ENCODE measurements at regions not wholly inside any gene's neighbourhood (a gene's known extent, or its start where the extent isn't known, plus 50 kb on each side); places are given as distances from the start of the nearest gene placed in this dataset.

DNA sequence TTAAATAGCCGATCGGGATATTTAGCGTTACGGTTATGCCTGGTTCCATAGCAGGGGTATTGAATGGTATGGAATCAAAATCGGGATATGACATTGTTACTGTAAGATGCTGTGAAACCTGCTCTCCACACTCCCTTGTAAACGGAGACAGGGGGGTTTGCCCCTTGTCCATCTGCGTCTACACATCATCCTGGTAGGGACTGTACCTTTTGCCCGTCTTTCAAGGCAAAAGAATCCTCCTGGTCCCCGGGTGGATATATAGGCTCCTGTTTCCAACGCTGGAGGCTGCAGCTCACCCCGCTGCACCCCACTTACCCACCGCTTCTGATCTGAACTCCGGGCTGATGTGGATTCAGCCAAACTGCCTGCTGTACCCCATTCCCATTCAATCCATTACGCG is 189.1 kb downstream of the SHOX start:
- Histone ChIP-seq H3K27me3 (ENCODE audit: control insufficient read depth in 2 of 2, insufficient read depth in 2 of 2, low read length in 2 of 2) (no peaks in the 10 kb centered on the region), H2AFZ (ENCODE audit: low read depth, low read length) (no peak overlapping the region), H3K27ac (ENCODE audit: extremely low read depth, low read depth, low read length) (no peak overlapping the region), H3K9me3 (replicated peaks; ENCODE audit: control insufficient read depth, insufficient read depth, low read depth, low read length) (no peaks in the 10 kb centered on the region), H3K79me2 (ENCODE audit: control insufficient read depth, insufficient read depth, low read length) (no peaks in the 10 kb centered on the region), H3K4me3 (no peak overlapping the region), H3K4me1 (replicated peaks in 1 of 2; ENCODE audit: control insufficient read depth in 2 of 2, insufficient read depth in 2 of 2, low read length in 2 of 2) (no peaks in the 10 kb centered on the region), H3K9me1 (ENCODE audit: control insufficient read depth, insufficient read depth, low read length) (no peaks in the 10 kb centered on the region), H3K4me2 (ENCODE audit: insufficient read depth, low read length) (no peak overlapping the region), H3K36me3 (ENCODE audit: control insufficient read depth, insufficient read depth, low read length) (no peaks in the 10 kb centered on the region), H4K20me1 (replicated peaks; ENCODE audit: control insufficient read depth, insufficient read depth, low read length) (no peaks in the 10 kb centered on the region), H3K9ac (ENCODE audit: insufficient read depth in 1 of 2, low read depth in 2 of 2, low read length in 2 of 2) (no peak overlapping the region)
- FAIRE-seq (no peak), DNase-seq (ENCODE audit: extremely low read depth in 1 of 4, low spot score in 3 of 4) (no peak), ATAC-seq (no peak)
- ChIA-PET CTCF (ENCODE audit: low intra/inter-chr PET ratio) (no interaction called here), POLR2A (no interaction called here)
- 17% methylated on average over 13 of the region's 15 CpGs for WGBS (ENCODE audit: insufficient coverage, low coverage, missing lambda C conversion rate)
- intact Hi-C loops (cut with micrococcal nuclease), result no loop called here
- in situ Hi-C loops (cut with MboI), result no loop called here
- no TSS peak for BruUV-seq (replicated peaks)
- TF ChIP-seq ZNF644 (tag; IDR thresholded peaks at IDR 0.05; ENCODE audit: low read depth) (no peak), CBFA2T3 (IDR thresholded peaks at IDR 0.05) (no peak), OTX1 (CRISPR knock-in tag; IDR thresholded peaks at IDR 0.05) (no peak), ZBTB8A (IDR thresholded peaks at IDR 0.05; ENCODE audit: partially characterized antibody) (no peak), PYGO2 (tag; IDR thresholded peaks at IDR 0.05) (no peak), RBM39 (optimal IDR thresholded peaks at IDR 0.05; ENCODE audit: low read depth, low read length) (no peak)
- TF ChIP-seq, protein P1, sequence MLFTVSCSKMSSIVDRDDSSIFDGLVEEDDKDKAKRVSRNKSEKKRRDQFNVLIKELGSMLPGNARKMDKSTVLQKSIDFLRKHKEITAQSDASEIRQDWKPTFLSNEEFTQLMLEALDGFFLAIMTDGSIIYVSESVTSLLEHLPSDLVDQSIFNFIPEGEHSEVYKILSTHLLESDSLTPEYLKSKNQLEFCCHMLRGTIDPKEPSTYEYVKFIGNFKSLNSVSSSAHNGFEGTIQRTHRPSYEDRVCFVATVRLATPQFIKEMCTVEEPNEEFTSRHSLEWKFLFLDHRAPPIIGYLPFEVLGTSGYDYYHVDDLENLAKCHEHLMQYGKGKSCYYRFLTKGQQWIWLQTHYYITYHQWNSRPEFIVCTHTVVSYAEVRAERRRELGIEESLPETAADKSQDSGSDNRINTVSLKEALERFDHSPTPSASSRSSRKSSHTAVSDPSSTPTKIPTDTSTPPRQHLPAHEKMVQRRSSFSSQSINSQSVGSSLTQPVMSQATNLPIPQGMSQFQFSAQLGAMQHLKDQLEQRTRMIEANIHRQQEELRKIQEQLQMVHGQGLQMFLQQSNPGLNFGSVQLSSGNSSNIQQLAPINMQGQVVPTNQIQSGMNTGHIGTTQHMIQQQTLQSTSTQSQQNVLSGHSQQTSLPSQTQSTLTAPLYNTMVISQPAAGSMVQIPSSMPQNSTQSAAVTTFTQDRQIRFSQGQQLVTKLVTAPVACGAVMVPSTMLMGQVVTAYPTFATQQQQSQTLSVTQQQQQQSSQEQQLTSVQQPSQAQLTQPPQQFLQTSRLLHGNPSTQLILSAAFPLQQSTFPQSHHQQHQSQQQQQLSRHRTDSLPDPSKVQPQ (CRISPR knock-in tag; IDR thresholded peaks at IDR 0.05; ENCODE audit: borderline replicate concordance), result no peak
- TF ChIP-seq, protein P2, sequence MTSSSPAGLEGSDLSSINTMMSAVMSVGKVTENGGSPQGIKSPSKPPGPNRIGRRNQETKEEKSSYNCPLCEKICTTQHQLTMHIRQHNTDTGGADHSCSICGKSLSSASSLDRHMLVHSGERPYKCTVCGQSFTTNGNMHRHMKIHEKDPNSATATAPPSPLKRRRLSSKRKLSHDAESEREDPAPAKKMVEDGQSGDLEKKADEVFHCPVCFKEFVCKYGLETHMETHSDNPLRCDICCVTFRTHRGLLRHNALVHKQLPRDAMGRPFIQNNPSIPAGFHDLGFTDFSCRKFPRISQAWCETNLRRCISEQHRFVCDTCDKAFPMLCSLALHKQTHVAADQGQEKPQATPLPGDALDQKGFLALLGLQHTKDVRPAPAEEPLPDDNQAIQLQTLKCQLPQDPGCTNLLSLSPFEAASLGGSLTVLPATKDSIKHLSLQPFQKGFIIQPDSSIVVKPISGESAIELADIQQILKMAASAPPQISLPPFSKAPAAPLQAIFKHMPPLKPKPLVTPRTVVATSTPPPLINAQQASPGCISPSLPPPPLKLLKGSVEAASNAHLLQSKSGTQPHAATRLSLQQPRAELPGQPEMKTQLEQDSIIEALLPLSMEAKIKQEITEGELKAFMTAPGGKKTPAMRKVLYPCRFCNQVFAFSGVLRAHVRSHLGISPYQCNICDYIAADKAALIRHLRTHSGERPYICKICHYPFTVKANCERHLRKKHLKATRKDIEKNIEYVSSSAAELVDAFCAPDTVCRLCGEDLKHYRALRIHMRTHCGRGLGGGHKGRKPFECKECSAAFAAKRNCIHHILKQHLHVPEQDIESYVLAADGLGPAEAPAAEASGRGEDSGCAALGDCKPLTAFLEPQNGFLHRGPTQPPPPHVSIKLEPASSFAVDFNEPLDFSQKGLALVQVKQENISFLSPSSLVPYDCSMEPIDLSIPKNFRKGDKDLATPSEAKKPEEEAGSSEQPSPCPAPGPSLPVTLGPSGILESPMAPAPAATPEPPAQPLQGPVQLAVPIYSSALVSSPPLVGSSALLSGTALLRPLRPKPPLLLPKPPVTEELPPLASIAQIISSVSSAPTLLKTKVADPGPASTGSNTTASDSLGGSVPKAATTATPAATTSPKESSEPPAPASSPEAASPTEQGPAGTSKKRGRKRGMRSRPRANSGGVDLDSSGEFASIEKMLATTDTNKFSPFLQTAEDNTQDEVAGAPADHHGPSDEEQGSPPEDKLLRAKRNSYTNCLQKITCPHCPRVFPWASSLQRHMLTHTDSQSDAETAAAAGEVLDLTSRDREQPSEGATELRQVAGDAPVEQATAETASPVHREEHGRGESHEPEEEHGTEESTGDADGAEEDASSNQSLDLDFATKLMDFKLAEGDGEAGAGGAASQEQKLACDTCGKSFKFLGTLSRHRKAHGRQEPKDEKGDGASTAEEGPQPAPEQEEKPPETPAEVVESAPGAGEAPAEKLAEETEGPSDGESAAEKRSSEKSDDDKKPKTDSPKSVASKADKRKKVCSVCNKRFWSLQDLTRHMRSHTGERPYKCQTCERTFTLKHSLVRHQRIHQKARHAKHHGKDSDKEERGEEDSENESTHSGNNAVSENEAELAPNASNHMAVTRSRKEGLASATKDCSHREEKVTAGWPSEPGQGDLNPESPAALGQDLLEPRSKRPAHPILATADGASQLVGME (CRISPR knock-in tag; IDR thresholded peaks at IDR 0.05), result no peak
- TF ChIP-seq, protein P3, sequence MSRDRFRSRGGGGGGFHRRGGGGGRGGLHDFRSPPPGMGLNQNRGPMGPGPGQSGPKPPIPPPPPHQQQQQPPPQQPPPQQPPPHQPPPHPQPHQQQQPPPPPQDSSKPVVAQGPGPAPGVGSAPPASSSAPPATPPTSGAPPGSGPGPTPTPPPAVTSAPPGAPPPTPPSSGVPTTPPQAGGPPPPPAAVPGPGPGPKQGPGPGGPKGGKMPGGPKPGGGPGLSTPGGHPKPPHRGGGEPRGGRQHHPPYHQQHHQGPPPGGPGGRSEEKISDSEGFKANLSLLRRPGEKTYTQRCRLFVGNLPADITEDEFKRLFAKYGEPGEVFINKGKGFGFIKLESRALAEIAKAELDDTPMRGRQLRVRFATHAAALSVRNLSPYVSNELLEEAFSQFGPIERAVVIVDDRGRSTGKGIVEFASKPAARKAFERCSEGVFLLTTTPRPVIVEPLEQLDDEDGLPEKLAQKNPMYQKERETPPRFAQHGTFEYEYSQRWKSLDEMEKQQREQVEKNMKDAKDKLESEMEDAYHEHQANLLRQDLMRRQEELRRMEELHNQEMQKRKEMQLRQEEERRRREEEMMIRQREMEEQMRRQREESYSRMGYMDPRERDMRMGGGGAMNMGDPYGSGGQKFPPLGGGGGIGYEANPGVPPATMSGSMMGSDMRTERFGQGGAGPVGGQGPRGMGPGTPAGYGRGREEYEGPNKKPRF (IDR thresholded peaks at IDR 0.05; ENCODE audit: low read depth, low read length), result no peak
- TF ChIP-seq, protein P4, sequence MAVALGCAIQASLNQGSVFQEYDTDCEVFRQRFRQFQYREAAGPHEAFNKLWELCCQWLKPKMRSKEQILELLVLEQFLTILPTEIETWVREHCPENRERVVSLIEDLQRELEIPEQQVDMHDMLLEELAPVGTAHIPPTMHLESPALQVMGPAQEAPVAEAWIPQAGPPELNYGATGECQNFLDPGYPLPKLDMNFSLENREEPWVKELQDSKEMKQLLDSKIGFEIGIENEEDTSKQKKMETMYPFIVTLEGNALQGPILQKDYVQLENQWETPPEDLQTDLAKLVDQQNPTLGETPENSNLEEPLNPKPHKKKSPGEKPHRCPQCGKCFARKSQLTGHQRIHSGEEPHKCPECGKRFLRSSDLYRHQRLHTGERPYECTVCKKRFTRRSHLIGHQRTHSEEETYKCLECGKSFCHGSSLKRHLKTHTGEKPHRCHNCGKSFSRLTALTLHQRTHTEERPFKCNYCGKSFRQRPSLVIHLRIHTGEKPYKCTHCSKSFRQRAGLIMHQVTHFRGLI (CRISPR knock-in tag; IDR thresholded peaks at IDR 0.05), result no peak
